Activated naive CD4-positive, alpha-beta T cell treated with anti-CD3 and anti-CD28 coated beads, Interleukin-2, amount 50 U/mL, for 24 hours (primary cell): ENCODE measurements at regions not wholly inside any gene's neighbourhood (a gene's known extent, or its start where the extent isn't known, plus 50 kb on each side); places are given as distances from the start of the nearest gene placed in this dataset.

ENCODE experiments used
- H3K27ac Mint-ChIP-seq: one replicate; pipeline ENCODE4 v1.8.0; 2021; ENCODE audit warnings: mild to moderate bottlenecking, mixed read lengths
- H3K27me3 Mint-ChIP-seq: one replicate; pipeline ENCODE4 v1.8.0; 2021; ENCODE audit warnings: mixed read lengths
- H3K36me3 Mint-ChIP-seq: one replicate; pipeline ENCODE4 v1.8.0; 2021; ENCODE audit warnings: mixed read lengths
- H3K4me1 Mint-ChIP-seq: one replicate; pipeline ENCODE4 v1.8.0; 2021; ENCODE audit warnings: mixed read lengths
- H3K4me3 Mint-ChIP-seq: one replicate; pipeline ENCODE4 v1.8.0; 2021; ENCODE audit warnings: mild to moderate bottlenecking, mixed read lengths
- H3K9me3 Mint-ChIP-seq: one replicate; pipeline ENCODE4 v1.8.0; 2021; ENCODE audit warnings: mixed read lengths

DNA sequence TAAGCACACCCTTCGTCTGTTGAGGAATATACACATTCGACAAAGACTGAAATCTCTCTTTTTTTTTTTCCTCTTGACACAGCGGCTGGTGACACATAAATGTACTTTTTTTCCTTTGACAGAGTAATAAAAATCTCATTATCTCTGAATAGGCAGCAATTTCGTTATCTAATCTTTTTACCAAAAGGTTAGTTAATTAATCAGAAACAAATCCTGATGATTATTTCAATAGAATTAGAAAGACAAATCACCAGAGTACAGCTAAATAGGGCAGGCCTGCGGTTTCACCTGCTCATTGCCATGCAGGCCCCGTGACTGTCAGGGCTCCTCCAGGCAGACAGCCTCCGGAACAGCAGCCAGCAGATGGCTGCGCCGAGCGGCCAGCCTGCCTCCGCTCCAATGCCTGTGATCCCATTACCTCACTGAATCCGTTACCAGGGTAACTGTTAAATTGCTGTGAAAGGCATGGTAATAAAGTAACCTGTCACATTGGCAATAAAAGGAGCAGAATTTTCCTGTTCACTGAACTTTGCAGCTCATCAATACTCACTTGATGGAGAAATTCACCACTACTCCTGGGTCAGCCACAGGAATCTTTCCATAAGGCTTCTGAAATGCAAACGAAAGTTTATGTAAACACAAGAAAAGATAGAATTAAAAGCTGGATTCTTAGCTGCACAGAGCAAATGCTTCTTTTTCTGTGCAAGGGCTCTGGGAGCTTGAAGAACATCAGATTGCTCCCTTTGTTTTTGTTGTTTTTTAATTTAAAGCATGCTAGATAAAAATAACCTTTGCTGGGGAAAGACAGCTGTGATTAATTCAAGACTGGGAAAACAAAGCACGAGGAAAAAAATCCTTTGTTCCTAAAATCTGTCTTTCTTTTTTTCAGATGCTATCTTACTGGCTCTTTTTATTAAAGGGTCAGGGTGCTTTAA is 666.4 kb upstream of the ZNF608 start:
- no peak overlapping the region for H3K27ac Mint-ChIP-seq
- no peaks in the 10 kb centered on the region for H3K4me1 Mint-ChIP-seq
- peaks cover 8% of the 10 kb centered on the region for H3K9me3 Mint-ChIP-seq
- no peak overlapping the region for H3K4me3 Mint-ChIP-seq
- no peaks in the 10 kb centered on the region for H3K27me3 Mint-ChIP-seq
- no peaks in the 10 kb centered on the region for H3K36me3 Mint-ChIP-seq

- no peak overlapping the region for H3K4me3 Mint-ChIP-seq
- no peaks in the 10 kb centered on the region for H3K27me3 Mint-ChIP-seq
- peaks cover 10% of the 10 kb centered on the region for H3K9me3 Mint-ChIP-seq
- H3K27ac Mint-ChIP-seq, result no peak overlapping the region
- no peaks in the 10 kb centered on the region for H3K4me1 Mint-ChIP-seq
- H3K36me3 Mint-ChIP-seq, result no peaks in the 10 kb centered on the region
Observed at GRCh38 chr5:125413496-125414274, 667.2 kb upstream of the ZNF608 start.

GRCh38 chr5:125415126-125415525 is 668.7 kb upstream of the ZNF608 start:
- Mint-ChIP-seq H3K4me1 (no peaks in the 10 kb centered on the region), H3K9me3 (peaks cover 10% of the 10 kb centered on the region), H3K36me3 (no peaks in the 10 kb centered on the region), H3K27me3 (no peaks in the 10 kb centered on the region), H3K27ac (no peak overlapping the region), H3K4me3 (no peak overlapping the region)

DNA sequence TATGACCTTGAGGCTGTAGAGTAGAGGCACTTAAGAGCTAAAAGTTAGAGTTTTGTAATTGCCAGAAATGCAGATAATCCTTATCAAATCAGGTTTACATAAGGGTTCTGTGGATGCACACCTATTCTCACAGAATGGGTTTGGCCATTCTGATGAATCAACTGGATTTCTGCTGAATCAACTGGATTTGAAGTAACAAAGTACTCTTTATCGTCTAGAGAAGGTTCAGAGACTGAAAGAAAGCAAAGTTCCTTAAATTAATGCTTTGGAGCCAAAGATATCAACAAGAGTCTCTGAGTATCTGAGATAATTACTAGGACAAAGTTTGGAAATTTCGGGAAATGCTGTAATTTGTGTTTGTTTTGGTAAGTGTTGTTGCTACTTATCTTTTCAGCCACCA is 669.6 kb upstream of the ZNF608 start:
- Mint-ChIP-seq H3K4me3 (no peak overlapping the region), H3K27ac (no peak overlapping the region), H3K27me3 (no peaks in the 10 kb centered on the region), H3K9me3 (peaks cover 10% of the 10 kb centered on the region), H3K36me3 (no peaks in the 10 kb centered on the region), H3K4me1 (no peaks in the 10 kb centered on the region)

DNA sequence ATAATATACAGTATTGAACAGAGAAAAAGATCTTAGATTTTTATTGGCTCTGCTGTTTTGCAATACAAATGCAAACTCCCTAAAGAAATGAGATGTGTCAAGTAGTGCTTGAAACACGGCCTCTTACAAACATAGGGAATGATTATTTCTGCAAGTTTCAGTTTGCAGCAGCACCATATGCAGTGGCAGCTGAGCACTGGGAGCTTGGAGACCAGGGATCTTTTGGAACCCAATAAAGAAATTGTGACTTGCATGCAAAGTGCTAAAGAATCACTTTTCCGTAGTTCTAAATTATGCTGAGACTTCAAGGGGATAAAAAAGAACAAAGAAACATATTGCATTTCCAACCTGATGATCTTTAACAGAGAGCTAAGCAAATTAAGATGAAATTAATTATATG is 674.6 kb upstream of the ZNF608 start:
- Mint-ChIP-seq H3K36me3 (no peaks in the 10 kb centered on the region), H3K4me3 (no peak overlapping the region), H3K27me3 (no peaks in the 10 kb centered on the region), H3K27ac (no peak overlapping the region), H3K4me1 (no peaks in the 10 kb centered on the region), H3K9me3 (peaks cover 14% of the 10 kb centered on the region)

- no peak overlapping the region for H3K4me3 Mint-ChIP-seq
- H3K36me3 Mint-ChIP-seq, result no peaks in the 10 kb centered on the region
- no peaks in the 10 kb centered on the region for H3K4me1 Mint-ChIP-seq
- no peak overlapping the region for H3K27ac Mint-ChIP-seq
- H3K27me3 Mint-ChIP-seq, result no peaks in the 10 kb centered on the region
- peaks cover 11% of the 10 kb centered on the region for H3K9me3 Mint-ChIP-seq
Observed at GRCh38 chr5:125422342-125422741, 675.9 kb upstream of the ZNF608 start.

DNA sequence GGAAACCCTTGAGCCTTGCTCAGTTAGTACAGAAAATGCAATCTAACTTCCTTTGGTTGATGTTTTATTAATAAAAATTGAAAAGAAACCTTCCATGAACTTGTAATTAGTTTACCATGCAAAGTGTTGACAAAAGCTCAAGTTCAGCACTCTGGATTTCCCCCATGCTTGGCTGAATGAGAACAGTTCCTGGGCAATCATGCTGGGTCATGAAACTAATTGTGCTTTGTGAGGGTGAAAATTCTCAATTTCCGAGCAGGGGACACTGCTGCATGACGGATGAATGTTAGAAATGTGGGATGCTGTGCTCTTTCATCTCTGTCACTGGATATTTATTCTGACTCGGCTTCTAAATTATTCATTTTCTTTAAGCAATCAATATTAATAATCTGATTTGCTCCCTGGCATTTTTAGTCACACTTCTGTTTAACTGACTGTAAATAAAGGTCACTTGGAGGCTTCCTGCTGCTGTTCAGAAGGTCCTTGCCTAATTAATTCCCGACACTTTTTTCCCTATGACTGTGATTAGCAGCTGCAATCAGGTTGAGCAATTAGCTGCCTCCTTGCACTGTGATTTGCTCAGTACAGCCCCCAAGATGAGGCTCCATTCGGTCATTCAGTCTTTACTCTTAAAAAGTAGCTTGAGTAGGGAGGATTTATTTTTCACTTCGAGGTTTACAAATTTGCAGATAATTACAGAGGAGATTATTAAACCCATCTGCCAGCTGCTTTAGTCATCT is 678.1 kb upstream of the ZNF608 start:
- Mint-ChIP-seq H3K27ac (no peak overlapping the region), H3K4me3 (no peak overlapping the region), H3K9me3 (peaks cover 4% of the 10 kb centered on the region), H3K4me1 (no peaks in the 10 kb centered on the region), H3K27me3 (no peaks in the 10 kb centered on the region), H3K36me3 (no peaks in the 10 kb centered on the region)

GRCh38 chr5:125429498-125429897 is 683.1 kb upstream of the ZNF608 start:
- Mint-ChIP-seq H3K36me3 (no peaks in the 10 kb centered on the region), H3K4me1 (no peaks in the 10 kb centered on the region), H3K27ac (no peak overlapping the region), H3K9me3 (peaks cover 4% of the 10 kb centered on the region), H3K4me3 (no peak overlapping the region), H3K27me3 (no peaks in the 10 kb centered on the region)

GRCh38 chr5:125433457-125433856 is 687.0 kb upstream of the ZNF608 start:
- Mint-ChIP-seq H3K27ac (no peak overlapping the region), H3K4me3 (no peak overlapping the region), H3K4me1 (no peaks in the 10 kb centered on the region), H3K36me3 (no peaks in the 10 kb centered on the region), H3K27me3 (no peaks in the 10 kb centered on the region), H3K9me3 (no peaks in the 10 kb centered on the region)

GRCh38 chr5:125439243-125439642 is 692.8 kb upstream of the ZNF608 start:
- Mint-ChIP-seq H3K4me1 (no peaks in the 10 kb centered on the region), H3K4me3 (no peak overlapping the region), H3K9me3 (peaks cover 13% of the 10 kb centered on the region), H3K27me3 (no peaks in the 10 kb centered on the region), H3K27ac (no peak overlapping the region), H3K36me3 (no peaks in the 10 kb centered on the region)

DNA sequence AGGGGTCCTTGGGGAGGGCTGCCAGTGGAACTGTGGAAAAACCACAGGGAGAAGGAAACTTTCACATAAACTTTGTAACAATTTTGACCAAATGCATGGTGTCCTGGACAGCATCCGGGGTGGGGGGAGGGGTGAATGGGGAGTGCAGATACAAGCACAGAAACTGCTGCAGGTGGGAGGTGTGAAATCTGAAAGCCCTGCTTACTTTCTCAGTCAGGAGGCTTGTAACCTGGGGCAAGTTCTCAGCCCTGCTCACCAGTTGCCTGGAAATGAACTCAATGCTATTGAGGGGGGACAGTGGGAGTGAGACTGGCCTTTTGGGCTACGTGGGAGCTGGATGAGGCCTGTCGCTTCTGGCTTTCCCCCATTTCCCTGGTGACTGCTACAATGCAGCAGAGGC is 694.5 kb upstream of the ZNF608 start:
- Mint-ChIP-seq H3K36me3 (no peaks in the 10 kb centered on the region), H3K4me1 (no peaks in the 10 kb centered on the region), H3K27me3 (no peaks in the 10 kb centered on the region), H3K4me3 (no peak overlapping the region), H3K27ac (no peak overlapping the region), H3K9me3 (peaks cover 13% of the 10 kb centered on the region)

GRCh38 chr5:125446986-125447385 is 700.5 kb upstream of the ZNF608 start:
- H3K9me3 Mint-ChIP-seq, result no peaks in the 10 kb centered on the region
- no peak overlapping the region for H3K4me3 Mint-ChIP-seq
- no peak overlapping the region for H3K27ac Mint-ChIP-seq
- H3K36me3 Mint-ChIP-seq, result no peaks in the 10 kb centered on the region
- no peaks in the 10 kb centered on the region for H3K27me3 Mint-ChIP-seq
- no peaks in the 10 kb centered on the region for H3K4me1 Mint-ChIP-seq

- H3K36me3 Mint-ChIP-seq, result no peaks in the 10 kb centered on the region
- H3K27ac Mint-ChIP-seq, result no peak overlapping the region
- H3K9me3 Mint-ChIP-seq, result peaks cover 15% of the 10 kb centered on the region
Observed at GRCh38 chr5:125450771-125451170, 704.3 kb upstream of the ZNF608 start.

GRCh38 chr5:125451622-125452021 is 705.2 kb upstream of the ZNF608 start:
- no peak overlapping the region for H3K27ac Mint-ChIP-seq
- H3K4me3 Mint-ChIP-seq, result no peak overlapping the region

More at GRCh38 chr5:125450771-125451170, 704.3 kb upstream of the ZNF608 start:
- H3K4me1 Mint-ChIP-seq, result no peaks in the 10 kb centered on the region
- no peak overlapping the region for H3K4me3 Mint-ChIP-seq
- no peaks in the 10 kb centered on the region for H3K27me3 Mint-ChIP-seq

DNA sequence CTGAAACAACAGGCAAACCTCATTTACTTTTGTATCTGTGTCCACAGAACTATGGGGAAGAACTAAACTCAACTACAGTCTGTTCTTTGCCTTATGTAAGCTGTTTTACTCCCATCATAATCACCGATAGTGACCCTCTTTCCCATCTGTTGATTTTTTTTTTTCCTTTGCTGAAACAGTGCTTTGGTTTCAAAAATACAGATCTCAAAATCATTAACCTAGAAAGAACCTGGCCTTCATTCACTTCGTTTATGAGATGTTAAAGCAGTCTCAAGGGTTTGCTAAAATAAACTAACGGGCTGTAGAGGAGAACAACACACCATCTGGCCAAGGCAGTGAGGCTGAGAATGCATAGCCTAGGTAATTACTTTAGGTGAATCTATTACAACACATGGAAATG is 706.6 kb upstream of the ZNF608 start:
- Mint-ChIP-seq H3K27ac (no peak overlapping the region), H3K9me3 (peaks cover 25% of the 10 kb centered on the region), H3K27me3 (no peaks in the 10 kb centered on the region), H3K36me3 (no peaks in the 10 kb centered on the region), H3K4me3 (no peak overlapping the region), H3K4me1 (no peaks in the 10 kb centered on the region)

More at GRCh38 chr5:125451622-125452021, 705.2 kb upstream of the ZNF608 start:
- no peaks in the 10 kb centered on the region for H3K27me3 Mint-ChIP-seq
- H3K4me1 Mint-ChIP-seq, result no peaks in the 10 kb centered on the region
- no peaks in the 10 kb centered on the region for H3K36me3 Mint-ChIP-seq
- peaks cover 19% of the 10 kb centered on the region for H3K9me3 Mint-ChIP-seq
